HepG2 (cell line): ENCODE measurements at regions not wholly inside any gene's neighbourhood (a gene's known extent, or its start where the extent isn't known, plus 50 kb on each side); places are given as distances from the start of the nearest gene placed in this dataset.

ENCODE experiments used
- ATAC-seq: fragments of 200-7000 bp; cut with Tn5 transposase; 3 replicates; pipeline ENCODE4 v1.9.1; 2020; ENCODE audit warnings: mild to moderate bottlenecking, moderate library complexity
- BruUV-seq: library from RNA; stranded (reverse); fragments of 400-500 nt; replicated peaks from 2 replicates; lab custom pipeline; 2021; lab: Mats Ljungman, UMichigan
- CTCF ChIA-PET: fragments of 300-600 bp; formaldehyde crosslinking; extraction: SDS; loops from one replicate; lab custom pipeline; 2021; ENCODE audit warnings: low total read pairs, inconsistent platforms, low intra/inter-chr PET ratio; lab: Yijun Ruan, JAX
- POLR2A ChIA-PET: fragments of 350-600 bp; sonication (Branson Sonifier 250); formaldehyde crosslinking; loops from one replicate; lab custom pipeline; 2020; ENCODE audit warnings: antibody characterized with exemption, inconsistent platforms; lab: Yijun Ruan, JAX
- DNase-seq: peaks from one replicate; pipeline ENCODE4 v3.0.0-alpha.2; 2015; ENCODE audit warnings: low spot score
- FAIRE-seq: peaks from 3 replicates; lab custom pipeline; 2011; peaks lifted over from hg19 to GRCh38; lab: Jason Lieb, UNC
- H2AFZ ChIP-seq: one replicate; pipeline ENCODE4 v1.6.1; 2011; ENCODE audit warnings: low read length, inconsistent platforms
- H3K27ac ChIP-seq: fragments of 300-600 bp; 3 replicates; pipeline ENCODE4 v1.8.0; 2011; ENCODE audit warnings: mixed run types, mild to moderate bottlenecking, mixed read lengths, low read length, inconsistent platforms; ENCODE audit not compliant: insufficient read depth; ENCODE audit errors: extremely low read length
- H3K27me3 ChIP-seq, 2 experiments: fragments of 200-600 bp in 1 of 2; 2 replicates in 1 of 2; 3 replicates in 1 of 2; pipeline versions ENCODE4 v1.6.0 to v1.8.0; 2011; ENCODE audit warnings: low read length in 2 of 2, mild to moderate bottlenecking in 2 of 2, moderate library complexity in 2 of 2, inconsistent platforms in 1 of 2; ENCODE audit not compliant: insufficient read depth in 2 of 2, control insufficient read depth in 1 of 2
- H3K36me3 ChIP-seq, 2 experiments: fragments of 200-600 bp in 1 of 2; replicated peaks in 1 of 2; 2 replicates in 1 of 2; 3 replicates in 1 of 2; pipeline versions ENCODE4 v1.5.1 to v1.8.0; 2011; ENCODE audit warnings: low read length in 2 of 2, inconsistent platforms in 1 of 2; ENCODE audit not compliant: insufficient read depth in 2 of 2, control insufficient read depth in 1 of 2
- H3K4me1 ChIP-seq: 2 replicates; pipeline ENCODE4 v1.5.1; 2012; ENCODE audit warnings: low read length, inconsistent platforms; ENCODE audit not compliant: insufficient read depth
- H3K4me2 ChIP-seq: 2 replicates; pipeline ENCODE4 v1.6.0; 2011; ENCODE audit warnings: low read depth, low read length, inconsistent platforms
- H3K4me3 ChIP-seq, 3 experiments: fragments of 200-600 bp in 1 of 3; sonication (generic), shearing (Covaris generic) in 1 of 3; replicated peaks in 1 of 3; 2 replicates each; pipeline ENCODE4 v1.5.1; 2011 to 2016; ENCODE audit warnings: low read length in 3 of 3, inconsistent platforms in 2 of 3, low read depth in 2 of 3, mild to moderate bottlenecking in 2 of 3, control low read depth in 1 of 3, mixed read lengths in 1 of 3; ENCODE audit not compliant: insufficient read depth in 1 of 3
- H3K79me2 ChIP-seq: one replicate; pipeline ENCODE4 v1.6.1; 2011; ENCODE audit warnings: low read length, inconsistent platforms; ENCODE audit not compliant: insufficient read depth
- H3K9ac ChIP-seq: 2 replicates; pipeline ENCODE4 v1.6.0; 2011; ENCODE audit warnings: mild to moderate bottlenecking, low read depth, low read length, inconsistent platforms; ENCODE audit not compliant: insufficient read depth
- H3K9me3 ChIP-seq: 2 replicates; pipeline ENCODE4 v1.5.1; 2012; ENCODE audit warnings: mild to moderate bottlenecking, low read length
- H4K20me1 ChIP-seq: 2 replicates; pipeline ENCODE4 v1.6.0; 2011; ENCODE audit warnings: inconsistent platforms, mild to moderate bottlenecking, low read length, moderate library complexity; ENCODE audit not compliant: insufficient read depth
- GLI4 ChIP-seq: sonication (generic); formaldehyde crosslinking; IDR thresholded peaks from 2 replicates; pipeline ENCODE4 v1.5.1; 2020; ENCODE audit warnings: missing genetic modification reagents, mild to moderate bottlenecking, moderate library complexity, borderline replicate concordance
- KLF16 ChIP-seq, 2 experiments: sonication (generic) in 1 of 2; formaldehyde crosslinking in 1 of 2; IDR thresholded peaks; 2 replicates each; pipeline versions ENCODE4 v1.6.1 to v1.8.0; 2016 to 2023; ENCODE audit warnings: missing genetic modification reagents in 2 of 2, missing compliant biosample characterization in 1 of 2
- MAF1 ChIP-seq: sonication (generic); formaldehyde crosslinking; IDR thresholded peaks from 2 replicates; pipeline ENCODE4 v1.5.0; 2020; ENCODE audit warnings: missing genetic modification reagents, borderline replicate concordance
- NFKB2 ChIP-seq: sonication (generic); formaldehyde crosslinking; IDR thresholded peaks from 2 replicates; pipeline ENCODE4 v1.4.0; 2020; ENCODE audit warnings: missing genetic modification reagents, borderline replicate concordance
- RARA ChIP-seq: IDR thresholded peaks from 2 replicates; pipeline ENCODE4 v1.6.1; 2016; ENCODE audit warnings: missing genetic modification reagents, missing compliant biosample characterization
- SOX13 ChIP-seq, 3 experiments: fragments of 450-650 bp in 1 of 3; sonication (generic) in 1 of 3; formaldehyde crosslinking in 1 of 3; IDR thresholded peaks in 2 of 3; conservative IDR thresholded peaks in 1 of 3; 2 replicates each; pipeline versions ENCODE4 v1.5.0 to v1.6.1; 2016 to 2020; ENCODE audit warnings: antibody characterized with exemption in 1 of 3, mild to moderate bottlenecking in 1 of 3, missing compliant biosample characterization in 1 of 3, missing genetic modification reagents in 1 of 3, moderate library complexity in 1 of 3
- ZFP62 ChIP-seq: sonication (generic); formaldehyde crosslinking; IDR thresholded peaks from 2 replicates; pipeline ENCODE4 v1.4.0; 2020; ENCODE audit warnings: missing genetic modification reagents
- ZNF207 ChIP-seq: fragments of 450-650 bp; IDR thresholded peaks from 2 replicates; pipeline ENCODE4 v1.6.1; 2016; ENCODE audit warnings: antibody characterized with exemption, borderline replicate concordance
- ZNF382 ChIP-seq: sonication (generic); formaldehyde crosslinking; IDR thresholded peaks from 2 replicates; pipeline ENCODE4 v1.5.0; 2020; ENCODE audit warnings: missing genetic modification reagents, mild to moderate bottlenecking, borderline replicate concordance
- ZNF841 ChIP-seq: sonication (generic); formaldehyde crosslinking; IDR thresholded peaks from 2 replicates; pipeline ENCODE4 v1.8.1; 2023; ENCODE audit warnings: missing genetic modification reagents, borderline replicate concordance
- WGBS: methylation state at CpG from one replicate; pipeline ENCODE4 v1.1.6; 2017; ENCODE audit warnings: low lambda C conversion rate; 5-methylcytosine and 5-hydroxymethylcytosine counted together
- in situ Hi-C: cut with HindIII; loops from 2 replicates; pipeline ENCODE4 v1.10.0; 2017; ENCODE audit warnings: low pct_unique_long_range_greater_than_20kb; ENCODE audit not compliant: extremely low pct_ligation_motif_present
- intact Hi-C: fragments of 100-400 bp; cut with micrococcal nuclease; formaldehyde crosslinking; loops from one replicate; pipeline ENCODE4 v1.10.0; 2022; ENCODE audit not compliant: unreplicated experiment
- TF ChIP-seq, protein P1 (sequence below): conservative IDR thresholded peaks from 2 replicates; pipeline ENCODE4 v1.6.1; 2018; ENCODE audit warnings: missing genetic modification reagents
- TF ChIP-seq, protein P2 (sequence below): sonication (generic); formaldehyde crosslinking; IDR thresholded peaks from 2 replicates; pipeline ENCODE4 v1.4.0; 2020; ENCODE audit warnings: mild to moderate bottlenecking, missing genetic modification reagents
- TF ChIP-seq, protein P3 (sequence below): sonication (generic); formaldehyde crosslinking; IDR thresholded peaks from 2 replicates; pipeline ENCODE4 v1.4.0; 2020; ENCODE audit warnings: missing genetic modification reagents, borderline replicate concordance
- TF ChIP-seq, protein P4 (sequence below): sonication (generic); formaldehyde crosslinking; IDR thresholded peaks from 2 replicates; pipeline ENCODE4 v1.4.0; 2020; ENCODE audit warnings: missing genetic modification reagents, borderline replicate concordance
- TF ChIP-seq, protein P5 (sequence below): sonication (generic); formaldehyde crosslinking; IDR thresholded peaks from 2 replicates; pipeline ENCODE4 v1.4.0; 2020; ENCODE audit warnings: missing genetic modification reagents, borderline replicate concordance

DNA sequence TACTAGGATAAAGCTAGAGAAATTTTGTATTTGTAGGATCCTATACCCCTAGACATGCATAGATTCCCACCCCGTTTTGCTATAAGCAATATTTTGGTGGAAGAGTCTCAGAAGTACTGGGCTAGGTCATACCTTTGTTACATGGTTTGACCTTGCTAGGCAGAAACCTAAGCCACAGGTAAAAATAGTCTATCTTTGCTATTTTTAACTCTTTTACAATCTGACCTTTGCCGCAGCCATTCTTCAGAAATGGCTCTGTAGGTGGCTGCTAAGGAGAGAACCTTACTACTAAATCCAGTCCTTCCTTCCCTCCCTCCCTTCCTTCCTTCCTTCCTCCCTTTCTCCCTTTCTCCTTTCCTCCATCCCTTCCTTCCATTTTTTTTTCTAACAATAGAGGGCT is 242.9 kb upstream of the SEL1L start:
- no TSS peak for BruUV-seq
- no peak for ATAC-seq
- CTCF ChIA-PET, result no interaction called here
- no peak for DNase-seq
- intact Hi-C loops, result no loop called here
- Histone ChIP-seq H3K27ac (no peak overlapping the region), H3K9me3 (peaks cover 60% of the 10 kb centered on the region), H3K4me2 (no peak overlapping the region), H2AFZ (no peak overlapping the region), H3K4me3 (no peak overlapping the region), H3K4me1 (no peaks in the 10 kb centered on the region)
- no peak for FAIRE-seq
- TF ChIP-seq ZNF382 (CRISPR knock-in tag) (no peak), ZNF207 (no peak), RARA (CRISPR knock-in tag) (no peak), ZNF841 (CRISPR knock-in tag) (no peak), KLF16 (CRISPR knock-in tag; IDR thresholded peaks at IDR 0.05) (no peak), NFKB2 (no peak), ZFP62 (CRISPR knock-in tag) (no peak), SOX13 (IDR thresholded peaks at IDR 0.05) (no peak), SOX13 (CRISPR knock-in tag; conservative IDR thresholded peaks at IDR 0.05 in 1 of 2, IDR thresholded peaks at IDR 0.05 in 1 of 2) (no peak), GLI4 (no peak), MAF1 (CRISPR knock-in tag) (no peak)
- TF ChIP-seq, protein P1, sequence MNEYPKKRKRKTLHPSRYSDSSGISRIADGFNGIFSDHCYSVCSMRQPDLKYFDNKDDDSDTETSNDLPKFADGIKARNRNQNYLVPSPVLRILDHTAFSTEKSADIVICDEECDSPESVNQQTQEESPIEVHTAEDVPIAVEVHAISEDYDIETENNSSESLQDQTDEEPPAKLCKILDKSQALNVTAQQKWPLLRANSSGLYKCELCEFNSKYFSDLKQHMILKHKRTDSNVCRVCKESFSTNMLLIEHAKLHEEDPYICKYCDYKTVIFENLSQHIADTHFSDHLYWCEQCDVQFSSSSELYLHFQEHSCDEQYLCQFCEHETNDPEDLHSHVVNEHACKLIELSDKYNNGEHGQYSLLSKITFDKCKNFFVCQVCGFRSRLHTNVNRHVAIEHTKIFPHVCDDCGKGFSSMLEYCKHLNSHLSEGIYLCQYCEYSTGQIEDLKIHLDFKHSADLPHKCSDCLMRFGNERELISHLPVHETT (CRISPR knock-in tag), result no peak
- TF ChIP-seq, protein P2, sequence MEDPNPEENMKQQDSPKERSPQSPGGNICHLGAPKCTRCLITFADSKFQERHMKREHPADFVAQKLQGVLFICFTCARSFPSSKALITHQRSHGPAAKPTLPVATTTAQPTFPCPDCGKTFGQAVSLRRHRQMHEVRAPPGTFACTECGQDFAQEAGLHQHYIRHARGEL (CRISPR knock-in tag), result no peak
- TF ChIP-seq, protein P3, sequence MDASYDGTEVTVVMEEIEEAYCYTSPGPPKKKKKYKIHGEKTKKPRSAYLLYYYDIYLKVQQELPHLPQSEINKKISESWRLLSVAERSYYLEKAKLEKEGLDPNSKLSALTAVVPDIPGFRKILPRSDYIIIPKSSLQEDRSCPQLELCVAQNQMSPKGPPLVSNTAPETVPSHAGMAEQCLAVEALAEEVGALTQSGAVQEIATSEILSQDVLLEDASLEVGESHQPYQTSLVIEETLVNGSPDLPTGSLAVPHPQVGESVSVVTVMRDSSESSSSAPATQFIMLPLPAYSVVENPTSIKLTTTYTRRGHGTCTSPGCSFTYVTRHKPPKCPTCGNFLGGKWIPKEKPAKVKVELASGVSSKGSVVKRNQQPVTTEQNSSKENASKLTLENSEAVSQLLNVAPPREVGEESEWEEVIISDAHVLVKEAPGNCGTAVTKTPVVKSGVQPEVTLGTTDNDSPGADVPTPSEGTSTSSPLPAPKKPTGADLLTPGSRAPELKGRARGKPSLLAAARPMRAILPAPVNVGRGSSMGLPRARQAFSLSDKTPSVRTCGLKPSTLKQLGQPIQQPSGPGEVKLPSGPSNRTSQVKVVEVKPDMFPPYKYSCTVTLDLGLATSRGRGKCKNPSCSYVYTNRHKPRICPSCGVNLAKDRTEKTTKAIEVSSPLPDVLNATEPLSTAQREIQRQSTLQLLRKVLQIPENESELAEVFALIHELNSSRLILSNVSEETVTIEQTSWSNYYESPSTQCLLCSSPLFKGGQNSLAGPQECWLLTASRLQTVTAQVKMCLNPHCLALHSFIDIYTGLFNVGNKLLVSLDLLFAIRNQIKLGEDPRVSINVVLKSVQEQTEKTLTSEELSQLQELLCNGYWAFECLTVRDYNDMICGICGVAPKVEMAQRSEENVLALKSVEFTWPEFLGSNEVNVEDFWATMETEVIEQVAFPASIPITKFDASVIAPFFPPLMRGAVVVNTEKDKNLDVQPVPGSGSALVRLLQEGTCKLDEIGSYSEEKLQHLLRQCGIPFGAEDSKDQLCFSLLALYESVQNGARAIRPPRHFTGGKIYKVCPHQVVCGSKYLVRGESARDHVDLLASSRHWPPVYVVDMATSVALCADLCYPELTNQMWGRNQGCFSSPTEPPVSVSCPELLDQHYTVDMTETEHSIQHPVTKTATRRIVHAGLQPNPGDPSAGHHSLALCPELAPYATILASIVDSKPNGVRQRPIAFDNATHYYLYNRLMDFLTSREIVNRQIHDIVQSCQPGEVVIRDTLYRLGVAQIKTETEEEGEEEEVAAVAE (CRISPR knock-in tag), result no peak
- TF ChIP-seq, protein P4, sequence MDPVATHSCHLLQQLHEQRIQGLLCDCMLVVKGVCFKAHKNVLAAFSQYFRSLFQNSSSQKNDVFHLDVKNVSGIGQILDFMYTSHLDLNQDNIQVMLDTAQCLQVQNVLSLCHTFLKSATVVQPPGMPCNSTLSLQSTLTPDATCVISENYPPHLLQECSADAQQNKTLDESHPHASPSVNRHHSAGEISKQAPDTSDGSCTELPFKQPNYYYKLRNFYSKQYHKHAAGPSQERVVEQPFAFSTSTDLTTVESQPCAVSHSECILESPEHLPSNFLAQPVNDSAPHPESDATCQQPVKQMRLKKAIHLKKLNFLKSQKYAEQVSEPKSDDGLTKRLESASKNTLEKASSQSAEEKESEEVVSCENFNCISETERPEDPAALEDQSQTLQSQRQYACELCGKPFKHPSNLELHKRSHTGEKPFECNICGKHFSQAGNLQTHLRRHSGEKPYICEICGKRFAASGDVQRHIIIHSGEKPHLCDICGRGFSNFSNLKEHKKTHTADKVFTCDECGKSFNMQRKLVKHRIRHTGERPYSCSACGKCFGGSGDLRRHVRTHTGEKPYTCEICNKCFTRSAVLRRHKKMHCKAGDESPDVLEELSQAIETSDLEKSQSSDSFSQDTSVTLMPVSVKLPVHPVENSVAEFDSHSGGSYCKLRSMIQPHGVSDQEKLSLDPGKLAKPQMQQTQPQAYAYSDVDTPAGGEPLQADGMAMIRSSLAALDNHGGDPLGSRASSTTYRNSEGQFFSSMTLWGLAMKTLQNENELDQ (CRISPR knock-in tag), result no peak
- TF ChIP-seq, protein P5, sequence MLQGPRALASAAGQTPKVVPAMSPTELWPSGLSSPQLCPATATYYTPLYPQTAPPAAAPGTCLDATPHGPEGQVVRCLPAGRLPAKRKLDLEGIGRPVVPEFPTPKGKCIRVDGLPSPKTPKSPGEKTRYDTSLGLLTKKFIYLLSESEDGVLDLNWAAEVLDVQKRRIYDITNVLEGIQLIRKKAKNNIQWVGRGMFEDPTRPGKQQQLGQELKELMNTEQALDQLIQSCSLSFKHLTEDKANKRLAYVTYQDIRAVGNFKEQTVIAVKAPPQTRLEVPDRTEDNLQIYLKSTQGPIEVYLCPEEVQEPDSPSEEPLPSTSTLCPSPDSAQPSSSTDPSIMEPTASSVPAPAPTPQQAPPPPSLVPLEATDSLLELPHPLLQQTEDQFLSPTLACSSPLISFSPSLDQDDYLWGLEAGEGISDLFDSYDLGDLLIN (CRISPR knock-in tag), result no peak
- TF ChIP-seq, all 625 proteins: peak for 0
- Histone ChIP-seq H3K9ac (no peak overlapping the region), H4K20me1 (no peaks in the 10 kb centered on the region), H3K36me3 (no peaks in the 10 kb centered on the region), H3K79me2 (no peaks in the 10 kb centered on the region), H3K27me3 (no peaks in the 10 kb centered on the region; a peak in 1 of 5 replicates)
- WGBS, result 43% methylated on average over 2 of the region's 2 CpGs
- in situ Hi-C loops, result no loop called here
- POLR2A ChIA-PET, result no interaction called here
